BJ (cell line): ENCODE measurements at regions not wholly inside any gene's neighbourhood (a gene's known extent, or its start where the extent isn't known, plus 50 kb on each side); places are given as distances from the start of the nearest gene placed in this dataset.

ENCODE experiments used
- CTCF ChIA-PET: fragments of 350-600 bp; formaldehyde crosslinking; extraction: SDS; loops from one replicate; lab custom pipeline; 2021; ENCODE audit warnings: antibody characterized with exemption, inconsistent platforms; lab: Yijun Ruan, JAX
- POLR2A ChIA-PET: fragments of 300-600 bp; sonication (Branson Sonifier 250); formaldehyde crosslinking; extraction: SDS; loops from one replicate; lab custom pipeline; 2021; ENCODE audit warnings: antibody characterized with exemption; lab: Charles Lee
- DNase-seq: peaks from one replicate; pipeline ENCODE4 v3.0.0-alpha.2; 2011; ENCODE audit warnings: low read depth
- H3K27me3 ChIP-seq: 2 replicates; pipeline ENCODE4 v1.6.0; 2011; ENCODE audit warnings: low read length; ENCODE audit not compliant: control insufficient read depth, insufficient read depth
- H3K36me3 ChIP-seq: 2 replicates; pipeline ENCODE4 v1.5.1; 2011; ENCODE audit warnings: low read length; ENCODE audit not compliant: control insufficient read depth, insufficient read depth
- H3K4me3 ChIP-seq: 2 replicates; pipeline ENCODE4 v1.5.1; 2011; ENCODE audit warnings: low read depth, mild to moderate bottlenecking, control low read depth, low read length
- CTCF ChIP-seq: IDR thresholded peaks from 2 replicates; pipeline ENCODE4 v1.5.1; 2011; ENCODE audit warnings: low read depth, mild to moderate bottlenecking, control low read depth, inconsistent platforms, low read length, moderate library complexity; ENCODE audit not compliant: insufficient read depth

- no peak for TF ChIP-seq CTCF
- H3K4me3 ChIP-seq, result no peak overlapping the region
- H3K36me3 ChIP-seq, result no peaks in the 10 kb centered on the region
- ChIA-PET POLR2A (no interaction called here), CTCF (no interaction called here)
- no peak for DNase-seq
- no peaks in the 10 kb centered on the region for H3K27me3 ChIP-seq
Measured at GRCh38 chr7:8314566-8314965, 52.6 kb upstream of the ICA1 start.

- H3K27me3 ChIP-seq, result no peaks in the 10 kb centered on the region
- no peak overlapping the region for H3K4me3 ChIP-seq
- ChIA-PET CTCF (no interaction called here), POLR2A (no interaction called here)
- TF ChIP-seq CTCF, result no peak
- H3K36me3 ChIP-seq, result no peaks in the 10 kb centered on the region
- no peak for DNase-seq
Measured at GRCh38 chr7:8319115-8319514, 57.1 kb upstream of the ICA1 start.

- no peaks in the 10 kb centered on the region for H3K27me3 ChIP-seq
- TF ChIP-seq CTCF, result no peak
- ChIA-PET POLR2A (no interaction called here), CTCF (no interaction called here)
- H3K4me3 ChIP-seq, result no peak overlapping the region
- no peak for DNase-seq
- H3K36me3 ChIP-seq, result no peaks in the 10 kb centered on the region
Measured at GRCh38 chr7:8320174-8320573, 58.2 kb upstream of the ICA1 start.

GRCh38 chr7:8321312-8321711 lies 59.3 kb upstream of the ICA1 start:
- ChIA-PET POLR2A (no interaction called here), CTCF (no interaction called here)
- no peak for DNase-seq
- H3K4me3 ChIP-seq, result no peak overlapping the region
- H3K27me3 ChIP-seq, result no peaks in the 10 kb centered on the region
- H3K36me3 ChIP-seq, result no peaks in the 10 kb centered on the region
- TF ChIP-seq CTCF, result no peak

GRCh38 chr7:8322667-8323066 lies 60.7 kb upstream of the ICA1 start:
- Histone ChIP-seq H3K27me3 (no peaks in the 10 kb centered on the region), H3K4me3 (no peak overlapping the region), H3K36me3 (no peaks in the 10 kb centered on the region)
- POLR2A ChIA-PET, result no interaction called here
- DNase-seq, result no peak
- TF ChIP-seq CTCF, result no peak
- CTCF ChIA-PET, result no interaction called here
